HG03575 (cell line): ENCODE measurements at regions not wholly inside any gene's neighbourhood (a gene's known extent, or its start where the extent isn't known, plus 50 kb on each side); places are given as distances from the start of the nearest gene placed in this dataset.
"Not testable (repeated sequence)": the region's sequence is repeated elsewhere in the genome, so short reads cannot be mapped to it uniquely, and the experiment has no call there.

Experiments used
- ATAC-seq: cut with Tn5 transposase; IDR thresholded peaks from one replicate; pipeline ENCODE4 v1.9.1; 2021; ENCODE audit not compliant: unreplicated experiment, insufficient number of reproducible peaks, low FRiP score; ENCODE audit errors: extremely low read depth

DNA sequence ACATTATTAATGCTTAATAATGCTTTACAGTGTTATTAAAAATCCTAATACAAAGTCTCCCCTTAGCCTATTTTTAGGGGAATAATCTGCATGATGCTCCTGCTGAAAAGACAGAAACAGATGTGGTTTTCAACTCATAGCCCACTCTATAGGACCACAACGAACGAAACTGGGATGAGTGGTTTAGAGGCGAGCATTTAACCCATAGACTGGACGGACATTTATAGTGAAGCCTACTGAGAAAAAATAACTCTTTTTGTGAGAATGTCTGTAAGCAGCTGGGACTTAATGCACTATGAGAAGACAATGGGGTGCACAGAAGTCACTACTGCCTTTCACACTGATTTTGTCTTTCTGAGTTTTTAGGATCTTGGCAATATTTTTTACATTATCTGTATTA lies 1599.6 kb upstream of the B3GALT2 start:
- no peak for ATAC-seq

DNA sequence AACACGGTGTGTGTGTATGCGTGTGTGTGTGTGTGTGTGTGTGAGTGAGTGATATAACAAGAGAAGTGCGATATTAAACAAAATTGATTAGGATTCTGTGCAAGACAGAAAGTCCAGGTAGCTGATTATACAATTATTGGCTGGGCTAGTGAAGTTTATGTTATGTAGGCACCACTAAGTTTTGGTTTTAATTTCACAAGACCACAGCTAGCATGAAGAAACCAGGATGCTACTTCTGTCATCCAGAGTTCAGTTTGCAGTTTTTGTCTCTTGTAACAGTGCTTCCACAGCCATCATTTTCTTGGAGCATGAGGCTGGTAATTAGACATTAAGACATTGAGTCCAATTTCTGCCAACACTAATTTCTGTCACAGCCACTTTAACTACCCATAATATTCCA lies 1590.2 kb upstream of the B3GALT2 start:
- no peak for ATAC-seq

DNA sequence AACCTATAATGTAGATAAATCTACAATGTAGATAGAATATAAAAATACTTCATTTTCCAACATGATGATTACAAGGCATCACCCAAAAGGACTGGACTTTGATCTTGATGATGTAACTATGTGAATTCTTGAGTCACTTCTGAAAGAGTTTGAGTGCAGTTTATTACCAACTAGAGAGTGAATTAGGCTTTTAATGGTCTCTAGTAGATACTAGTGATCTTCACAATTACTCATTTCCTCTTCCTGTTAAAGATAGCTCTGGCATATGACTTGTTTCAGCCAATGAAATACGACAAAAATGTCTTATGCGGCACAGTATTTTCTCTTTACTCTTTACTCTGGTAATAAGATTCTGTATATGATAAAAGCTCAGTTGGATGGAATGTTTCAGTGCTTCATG lies 1588.1 kb upstream of the B3GALT2 start:
- ATAC-seq: no peak

DNA sequence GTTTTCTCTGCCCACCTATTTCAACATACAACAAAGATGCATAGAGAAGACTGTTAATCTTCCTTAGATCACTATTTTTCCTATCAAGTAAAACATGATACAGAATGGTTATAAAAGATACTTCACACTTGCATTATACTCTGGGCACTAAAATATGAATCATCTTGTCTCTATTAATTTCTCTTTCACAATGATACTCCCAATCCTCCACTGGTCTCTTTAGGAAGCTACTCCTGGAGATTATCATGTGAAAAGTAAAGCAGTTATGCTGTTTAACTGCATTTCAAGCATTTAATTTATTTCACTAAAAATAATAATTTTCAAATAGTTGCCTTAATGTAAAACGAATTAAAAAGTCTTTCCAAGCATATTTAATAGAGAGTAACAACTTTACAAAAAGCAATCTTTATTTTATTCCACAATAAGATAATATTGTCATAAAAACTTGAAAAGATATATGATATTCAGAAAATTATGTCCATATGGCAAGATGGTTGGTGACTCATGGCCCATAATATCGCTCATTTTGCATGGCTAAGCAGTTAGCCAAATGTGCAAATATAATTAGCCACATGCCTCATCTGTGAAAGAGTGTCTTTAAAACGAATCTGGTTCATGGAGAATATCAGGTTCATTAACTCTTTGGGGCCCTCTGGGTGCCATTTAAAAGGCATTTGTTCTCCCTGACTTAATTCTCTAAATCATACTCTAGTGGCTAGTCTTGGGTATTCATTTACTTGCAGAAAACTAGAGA lies 1569.0 kb upstream of the B3GALT2 start:
- no peak for ATAC-seq

DNA sequence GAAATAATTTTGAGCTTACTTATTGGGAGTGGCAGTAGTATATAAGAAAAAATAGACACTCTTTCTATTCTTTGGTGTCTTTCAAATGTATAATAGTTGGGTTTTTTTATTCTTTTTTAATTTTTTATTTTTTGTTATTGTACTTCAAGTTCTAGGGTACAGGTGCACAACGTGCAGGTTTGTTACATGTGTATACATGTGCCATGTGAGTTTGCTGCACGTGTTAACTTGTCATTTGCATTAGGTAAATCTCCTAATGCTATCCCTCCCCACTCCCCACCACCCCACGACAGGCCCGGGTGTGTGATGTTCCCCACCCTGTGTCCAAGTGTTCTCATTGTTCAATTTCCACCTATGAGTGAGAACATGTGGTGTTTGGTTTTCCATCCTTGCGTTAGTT lies 1552.4 kb upstream of the B3GALT2 start:
- ATAC-seq: not testable (repeated sequence)

DNA sequence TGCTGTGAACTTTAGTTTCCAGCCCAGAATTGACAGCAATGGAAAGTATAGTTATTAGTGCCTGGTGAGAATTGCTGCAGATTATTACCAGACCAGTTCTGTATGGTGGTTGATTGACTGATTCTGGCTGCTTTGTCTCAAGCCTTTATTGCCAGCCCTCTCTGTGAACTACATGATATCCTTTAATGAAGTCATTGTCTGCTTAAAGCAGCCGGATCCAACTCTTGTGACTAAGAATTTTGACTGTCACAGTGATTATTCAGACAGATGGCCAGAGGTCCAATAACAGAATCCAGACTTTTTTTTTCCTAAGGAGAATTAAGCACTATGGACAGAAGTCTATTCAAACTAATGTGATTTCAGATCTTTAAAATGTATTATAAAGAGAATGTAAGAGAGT lies 1548.6 kb upstream of the B3GALT2 start:
- no peak for ATAC-seq

DNA sequence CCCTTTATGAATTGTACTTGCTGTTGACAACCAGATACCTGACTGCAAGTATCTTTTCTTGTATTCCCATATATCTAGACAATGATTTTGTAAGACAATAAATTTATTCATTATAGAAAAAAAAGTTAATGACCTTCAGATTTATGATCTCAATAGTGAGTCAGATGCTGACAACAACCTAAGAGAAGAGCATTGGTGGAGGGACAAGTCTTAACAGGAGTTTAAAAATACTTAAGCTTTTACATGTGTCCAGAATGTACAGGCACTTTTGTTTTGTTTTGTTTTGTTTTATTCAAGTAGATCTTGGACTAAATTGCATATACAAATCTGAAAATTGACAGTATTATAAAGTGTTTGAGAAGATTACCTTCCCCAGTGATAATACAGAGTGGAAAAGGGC lies 1544.6 kb upstream of the B3GALT2 start:
- ATAC-seq: no peak

DNA sequence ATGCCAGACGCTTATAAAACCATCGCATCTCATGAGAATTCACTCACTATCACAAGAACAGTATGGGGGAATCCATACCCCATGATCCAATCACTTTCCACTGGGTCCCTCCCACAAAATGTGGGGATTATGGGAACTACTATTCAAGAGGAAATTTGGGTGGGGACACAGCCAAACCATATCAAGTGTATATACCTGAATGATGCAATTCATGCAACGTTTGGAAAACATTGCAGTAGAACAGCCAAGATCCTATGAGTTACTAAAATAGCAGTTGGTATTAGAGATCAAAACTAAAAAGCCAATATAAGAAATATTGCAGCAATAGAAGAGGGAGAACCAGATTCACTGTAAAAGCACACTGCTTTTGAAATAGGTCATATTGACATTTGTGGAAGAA lies 1543.9 kb upstream of the B3GALT2 start:
- no peak for ATAC-seq

DNA sequence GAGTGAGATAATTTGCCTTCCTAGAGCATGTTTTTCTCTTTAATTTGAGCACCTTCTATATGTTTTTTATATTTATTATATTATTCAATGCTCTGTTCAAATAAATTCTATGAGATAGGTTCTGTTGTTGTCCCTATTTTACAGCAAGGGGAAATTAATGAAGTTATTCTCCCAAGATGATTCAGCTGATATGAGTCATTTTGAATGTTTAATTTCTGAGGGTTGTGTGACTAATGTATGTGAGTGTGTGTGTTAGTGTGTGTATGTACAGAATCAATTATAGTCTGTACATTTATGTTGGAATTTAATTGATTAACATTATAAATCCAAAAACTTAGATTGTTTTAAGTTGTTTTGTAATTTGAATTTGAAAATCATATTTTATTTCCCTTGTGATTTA lies 1536.7 kb upstream of the B3GALT2 start:
- no peak for ATAC-seq

DNA sequence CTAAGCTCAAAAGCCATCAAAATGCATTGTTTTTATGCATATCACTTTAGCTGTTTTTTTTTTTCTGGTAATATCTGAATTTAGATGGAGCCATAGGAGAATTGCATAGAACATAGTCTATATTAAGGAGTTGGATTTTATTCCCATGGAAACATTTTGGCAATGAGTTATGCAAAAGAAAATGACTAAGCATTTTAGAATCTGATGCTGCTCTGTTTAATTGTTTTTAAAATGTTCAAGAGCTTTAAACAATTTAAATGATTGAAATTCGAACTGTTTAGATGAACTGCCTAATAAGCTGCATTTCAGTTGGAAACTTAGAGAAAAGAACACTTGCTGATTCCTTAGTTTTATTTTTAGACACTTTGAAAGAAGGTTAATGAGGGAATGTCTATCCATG lies 1531.5 kb upstream of the B3GALT2 start:
- no peak for ATAC-seq

DNA sequence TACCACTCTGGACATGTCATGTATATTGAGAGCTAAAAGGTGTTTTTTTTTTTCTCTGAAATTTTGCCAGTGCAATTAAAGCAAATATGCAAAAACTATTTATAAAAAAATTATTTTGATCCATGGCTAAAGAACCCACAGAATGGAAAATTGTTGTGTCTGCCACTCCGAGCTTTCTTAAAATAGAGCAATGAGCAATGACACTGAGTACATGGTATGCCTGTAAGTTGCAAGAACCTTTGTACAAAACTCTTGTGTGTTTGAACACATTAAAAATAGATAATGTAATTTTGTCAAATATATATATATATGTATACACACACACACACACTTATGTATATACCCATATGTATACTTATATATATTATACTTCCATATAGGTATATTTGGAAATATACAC lies 1530.9 kb upstream of the B3GALT2 start:
- no peak for ATAC-seq

DNA sequence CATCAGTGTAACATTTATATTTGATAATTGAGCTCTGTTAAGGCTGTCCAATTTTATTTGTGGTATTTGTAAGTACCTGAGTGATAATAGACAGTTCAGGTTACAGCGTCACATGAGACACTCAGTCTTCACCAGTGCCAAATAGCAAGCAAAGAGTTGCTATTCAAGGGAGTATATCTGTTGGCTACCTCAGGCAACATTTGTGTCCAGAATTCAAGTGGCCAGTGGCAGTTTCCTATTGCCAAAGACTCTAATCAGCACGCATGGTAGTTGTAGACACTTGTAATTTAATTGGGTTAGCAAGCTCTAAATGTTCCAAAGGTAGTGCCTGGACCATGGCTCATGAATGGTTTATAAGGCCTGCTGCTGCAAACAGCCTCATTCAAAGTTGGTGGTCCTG lies 1524.3 kb upstream of the B3GALT2 start:
- ATAC-seq: no peak

DNA sequence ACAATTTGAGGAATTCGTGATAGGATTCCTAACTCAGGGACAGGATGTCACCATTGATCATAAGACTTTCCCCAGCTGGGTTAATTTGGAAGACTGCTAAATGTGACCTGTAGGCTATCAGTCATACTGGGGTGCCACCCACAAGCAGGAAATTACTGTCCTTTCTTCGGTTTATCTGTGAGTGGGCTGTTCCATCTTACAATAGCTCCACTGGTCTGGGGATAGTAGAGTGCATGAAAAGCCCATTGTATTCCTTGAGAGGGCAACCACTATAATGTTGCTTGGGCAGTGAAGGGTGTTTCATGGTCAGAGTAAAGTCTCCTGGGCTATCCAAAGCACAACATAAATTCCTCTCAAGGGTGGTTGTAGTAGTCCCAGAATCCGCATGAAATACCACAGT lies 1523.0 kb upstream of the B3GALT2 start:
- no peak for ATAC-seq

DNA sequence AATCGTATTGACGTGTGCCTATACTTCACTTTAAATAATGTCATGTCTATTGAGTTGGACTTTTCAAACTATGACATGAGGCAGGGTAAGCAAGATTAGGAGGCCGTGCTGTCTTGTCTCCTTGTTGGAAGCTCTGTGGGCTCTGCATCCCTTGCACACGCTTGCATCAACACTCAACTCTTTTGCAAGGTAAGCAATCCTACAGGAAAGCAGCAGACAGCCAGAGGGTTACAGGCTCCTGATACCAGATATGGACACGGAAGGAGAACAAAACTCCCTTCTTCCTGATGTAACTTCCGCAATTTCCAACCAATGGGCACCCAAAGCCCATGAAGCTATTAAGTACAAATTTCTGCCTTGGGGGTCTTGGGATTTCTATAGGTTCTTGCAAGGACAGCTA lies 1520.7 kb upstream of the B3GALT2 start:
- ATAC-seq: no peak

DNA sequence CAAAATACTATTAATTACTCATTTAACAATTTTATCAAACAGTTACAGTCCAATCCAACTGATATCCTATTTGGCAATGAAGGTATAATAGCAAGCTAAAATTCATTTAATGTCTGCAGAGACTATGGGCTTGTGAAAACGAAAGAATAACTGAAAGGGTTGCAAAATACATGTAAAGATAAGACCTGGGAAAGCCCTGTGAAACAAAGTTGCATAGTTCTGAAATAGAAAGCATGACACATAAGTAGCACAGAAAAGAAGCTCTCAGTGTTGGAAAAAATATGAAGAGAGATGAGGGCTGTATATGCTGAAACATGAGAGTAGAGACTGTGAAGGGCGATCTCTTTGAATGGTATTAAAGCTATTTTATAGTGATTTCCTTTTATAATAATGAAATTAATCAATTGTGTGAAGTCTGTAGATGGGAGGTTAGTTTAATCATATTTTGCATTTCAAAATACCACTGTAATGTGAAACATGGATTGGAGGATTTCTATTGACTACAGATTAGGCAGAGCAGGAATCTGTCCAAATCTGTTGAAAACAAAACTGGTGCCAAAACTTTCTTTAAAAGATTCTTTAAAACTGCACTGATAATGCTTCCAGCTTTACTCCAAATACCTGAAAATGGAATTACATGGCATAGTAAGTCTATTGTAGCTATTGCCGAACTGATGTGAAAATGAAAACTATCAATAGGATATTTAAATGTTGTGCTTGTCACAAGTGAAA lies 1518.9 kb upstream of the B3GALT2 start:
- ATAC-seq: peak; percentile 77

DNA sequence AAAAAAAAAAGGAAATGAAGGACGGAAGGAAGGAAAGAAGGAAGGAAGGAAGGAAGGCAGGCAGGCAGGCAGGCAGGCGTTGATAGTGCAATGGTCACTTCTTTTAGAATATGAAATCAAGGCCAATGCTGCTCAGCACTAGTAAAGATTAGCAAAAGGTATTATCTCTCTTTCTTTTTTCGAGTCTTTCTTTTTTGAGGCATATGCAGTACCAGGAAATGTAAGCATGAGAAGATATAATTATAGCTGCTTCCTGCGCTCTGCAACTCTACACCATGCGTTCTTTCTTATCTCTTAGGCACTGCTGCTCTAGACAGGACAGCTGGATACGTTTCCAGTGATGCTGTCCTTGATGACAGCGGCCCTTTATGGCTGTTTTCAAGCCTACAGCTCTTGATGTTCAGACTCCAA lies 1512.5 kb upstream of the B3GALT2 start:
- ATAC-seq: no peak

DNA sequence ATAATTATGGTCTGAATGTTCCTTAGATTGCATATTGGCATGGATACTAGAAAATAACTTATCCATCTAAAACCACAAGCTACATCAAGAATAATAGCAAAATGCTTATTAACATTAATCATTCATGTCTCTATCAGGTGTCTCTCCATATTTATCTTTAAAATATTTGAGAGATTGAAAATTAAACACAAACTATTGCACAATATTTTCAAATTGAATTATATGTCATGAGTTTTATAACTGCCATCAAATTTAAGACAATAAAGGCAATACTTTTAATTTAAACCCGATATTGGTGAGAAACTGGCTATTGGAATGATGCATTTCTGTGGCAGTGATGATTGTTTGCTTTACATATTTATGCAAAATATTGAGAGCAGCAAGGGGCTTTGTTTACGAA lies 1506.8 kb upstream of the B3GALT2 start:
- ATAC-seq: no peak

DNA sequence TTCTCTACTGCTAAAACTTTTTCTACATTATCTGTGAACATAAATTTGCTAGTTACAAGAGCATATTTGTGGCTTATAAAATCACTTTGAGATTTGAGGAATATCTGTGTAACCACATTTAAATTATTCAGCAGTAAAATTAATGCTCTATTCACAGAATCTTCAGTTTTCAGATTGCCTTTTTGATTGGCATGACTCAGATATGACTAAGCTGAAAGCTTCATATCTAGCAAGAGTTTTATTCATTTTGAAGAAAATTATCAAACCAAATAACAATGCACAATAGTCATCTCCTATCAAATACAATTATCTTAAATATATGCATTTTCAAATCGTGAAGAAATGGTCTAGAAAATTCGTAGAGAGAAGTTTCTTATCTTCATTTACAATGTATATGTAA lies 1498.2 kb upstream of the B3GALT2 start:
- ATAC-seq: no peak

DNA sequence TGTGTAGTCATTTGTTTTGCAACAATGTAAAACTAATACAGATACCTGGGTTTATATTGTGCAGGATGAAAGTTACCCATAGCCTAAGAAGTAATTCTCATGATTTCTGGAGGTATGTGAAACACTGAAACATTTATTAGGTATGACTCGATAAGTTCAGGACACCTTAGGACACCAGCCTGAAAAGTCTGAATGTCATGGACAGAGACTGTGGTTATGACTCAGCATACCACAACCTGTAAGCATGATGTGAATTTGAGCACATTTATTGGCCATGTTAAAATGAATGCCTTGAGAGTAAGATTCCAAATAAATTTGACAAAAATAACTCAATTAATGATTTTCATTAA lies 1471.7 kb upstream of the B3GALT2 start:
- no peak for ATAC-seq

DNA sequence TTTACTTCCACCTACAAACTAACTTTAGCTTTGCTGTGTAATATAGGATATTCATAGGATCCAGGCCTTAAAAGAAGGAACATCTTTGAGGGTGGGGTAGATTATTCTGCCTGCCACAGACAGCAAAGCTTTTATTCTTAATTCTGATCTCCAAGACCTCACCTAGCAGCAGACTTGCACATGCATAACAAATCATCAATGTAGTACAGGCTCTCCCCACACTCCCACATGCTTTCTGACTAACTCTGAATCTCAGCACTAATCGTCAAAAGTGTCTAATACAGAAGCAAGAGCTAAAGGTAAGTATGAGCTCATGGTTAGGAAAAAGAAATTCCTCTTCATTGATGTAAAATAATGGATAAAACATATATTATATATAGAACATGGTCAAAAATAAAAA lies 1468.5 kb upstream of the B3GALT2 start:
- no peak for ATAC-seq

DNA sequence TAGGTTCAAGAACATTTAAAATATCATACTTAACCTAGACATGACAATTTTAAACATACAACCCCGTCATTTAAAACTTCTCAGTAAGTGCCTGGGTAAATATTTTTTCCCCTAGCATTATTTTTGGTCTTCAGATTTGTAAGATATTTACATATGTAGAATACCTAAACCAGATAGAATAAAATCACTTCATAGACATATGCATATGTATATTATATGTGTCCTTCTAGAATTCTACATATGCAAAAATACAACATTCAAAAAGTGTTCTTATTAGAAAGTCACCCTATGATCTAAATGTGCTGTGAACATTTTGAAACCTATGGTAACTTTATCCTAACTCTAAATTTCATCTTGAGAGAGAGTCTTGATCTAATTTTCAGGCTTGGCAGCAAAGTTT lies 1467.0 kb upstream of the B3GALT2 start:
- ATAC-seq: no peak
